NCI-H1092 (cell line): ENCODE measurements at regions not wholly inside any gene's neighbourhood (a gene's known extent, or its start where the extent isn't known, plus 50 kb on each side); places are given as distances from the start of the nearest gene placed in this dataset.

Experiments used
- DNase-seq: peaks from one replicate; lab custom pipeline; 2025; lab: John Stamatoyannopoulos, UW

DNA sequence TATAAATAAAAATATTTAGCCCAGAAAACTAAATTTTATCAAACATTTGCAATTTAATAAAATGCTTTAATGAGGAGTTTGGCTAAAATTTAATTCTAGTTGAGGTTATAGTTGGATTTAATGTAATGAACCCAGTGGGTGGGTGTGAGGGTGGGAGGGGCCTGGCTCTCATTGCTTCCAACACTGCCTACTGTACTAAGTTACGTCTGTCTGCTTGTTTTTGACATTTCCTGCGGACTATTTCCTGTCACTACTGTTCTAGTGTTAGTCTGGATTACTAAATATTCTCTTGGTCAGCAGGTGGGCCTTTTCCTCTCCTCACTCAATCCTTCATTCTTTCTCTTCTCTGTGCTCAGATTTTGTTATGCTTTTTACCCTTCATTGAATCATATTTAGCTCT, 82.5 kb upstream of the MAP3K7 start:
- DNase-seq, result no peak

DNA sequence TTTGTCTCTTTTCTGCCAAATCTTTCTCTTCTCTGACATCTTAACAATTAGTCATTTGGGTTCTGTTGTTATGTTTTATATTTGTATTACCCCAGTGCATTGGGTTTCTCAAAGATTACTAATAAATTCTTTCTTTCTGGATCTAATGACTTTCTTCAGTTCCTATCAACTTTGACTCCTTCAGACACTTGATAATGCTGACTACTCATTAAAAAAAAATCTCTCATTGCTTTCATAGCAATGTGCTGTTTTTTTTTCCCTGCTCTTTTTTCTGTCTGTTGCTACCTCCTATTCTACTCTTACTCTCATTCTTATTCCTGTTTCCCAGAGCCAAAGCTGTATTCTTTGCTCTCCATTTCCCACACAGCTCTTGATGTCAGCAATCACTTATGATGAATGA, 81.3 kb upstream of the MAP3K7 start:
- DNase-seq, result no peak

DNA sequence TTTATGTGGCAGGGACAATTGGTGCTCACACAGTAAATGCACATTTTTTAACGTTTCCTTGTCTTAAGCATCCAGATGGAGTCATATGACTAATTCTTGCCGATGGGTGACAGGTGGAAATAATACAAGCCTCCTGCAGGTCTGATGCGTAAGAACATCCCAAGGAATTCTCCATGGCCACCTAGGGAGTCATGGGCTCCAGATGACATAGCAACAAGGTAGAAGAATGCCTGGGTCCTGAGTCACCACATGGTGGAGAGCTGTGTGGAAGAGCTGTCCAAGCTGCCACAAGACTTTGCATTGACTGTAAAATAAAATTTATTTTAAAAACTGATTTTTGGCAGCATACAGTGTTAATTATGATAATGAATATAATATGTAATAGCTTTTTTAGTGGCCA, 77.0 kb upstream of the MAP3K7 start:
- no peak for DNase-seq

DNA sequence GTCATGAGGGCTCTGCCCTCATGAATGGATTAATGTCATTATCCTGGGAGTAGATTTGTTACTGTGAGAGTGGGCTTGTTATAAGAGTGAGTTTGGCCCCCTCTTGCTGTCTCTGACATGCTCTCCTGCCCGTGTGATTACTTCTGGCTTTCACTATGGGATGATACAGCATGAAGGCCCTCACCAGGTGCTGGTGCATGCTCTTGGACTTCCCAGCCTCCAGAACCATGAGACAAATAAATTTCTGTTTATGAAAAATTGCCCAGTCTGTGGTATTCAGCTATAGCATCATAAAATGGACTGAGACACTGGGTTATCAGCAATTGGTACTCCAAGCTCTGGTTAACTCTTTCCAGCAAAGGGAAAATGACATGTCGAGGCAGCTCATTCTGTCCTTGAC, 76.2 kb upstream of the MAP3K7 start:
- no peak for DNase-seq

DNA sequence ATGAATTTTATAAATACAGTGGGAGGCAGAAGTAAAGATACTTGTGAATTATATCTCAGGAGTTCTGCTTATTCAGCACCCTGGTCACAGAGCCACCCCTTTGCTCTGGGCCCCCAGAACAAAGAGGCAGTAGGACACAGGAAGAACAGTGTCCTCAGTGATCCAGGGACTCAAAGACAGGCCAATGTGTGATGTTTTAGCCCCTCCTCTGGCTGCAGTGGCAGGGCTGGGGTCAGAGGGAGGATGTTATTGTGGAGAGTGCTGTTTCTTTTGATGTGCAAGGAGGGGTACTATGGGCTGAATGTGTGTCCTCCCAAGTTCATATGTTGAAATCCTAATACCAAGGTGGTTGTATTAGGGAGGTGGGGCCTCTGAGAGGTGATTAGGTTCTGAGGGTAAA, 74.1 kb upstream of the MAP3K7 start:
- no peak for DNase-seq

DNA sequence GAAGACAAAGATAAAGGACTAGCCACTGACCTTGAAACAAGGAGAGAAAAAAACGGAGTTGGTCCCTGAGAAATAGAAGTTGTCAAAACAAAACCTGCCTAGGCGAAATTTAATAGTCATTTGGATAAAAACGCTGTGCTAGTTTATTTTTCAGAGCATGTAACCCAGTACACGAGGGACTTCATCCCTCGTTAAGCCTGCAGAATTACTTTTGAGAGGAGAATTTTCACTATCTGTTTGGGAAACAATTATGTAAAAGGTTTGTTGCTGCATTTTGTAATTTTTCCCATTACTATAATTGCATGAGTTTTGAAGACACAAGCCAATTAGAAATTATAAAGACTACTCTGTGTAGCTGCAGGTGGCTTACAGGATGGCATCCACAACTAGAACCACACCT, 71.6 kb upstream of the MAP3K7 start:
- DNase-seq, result no peak

DNA sequence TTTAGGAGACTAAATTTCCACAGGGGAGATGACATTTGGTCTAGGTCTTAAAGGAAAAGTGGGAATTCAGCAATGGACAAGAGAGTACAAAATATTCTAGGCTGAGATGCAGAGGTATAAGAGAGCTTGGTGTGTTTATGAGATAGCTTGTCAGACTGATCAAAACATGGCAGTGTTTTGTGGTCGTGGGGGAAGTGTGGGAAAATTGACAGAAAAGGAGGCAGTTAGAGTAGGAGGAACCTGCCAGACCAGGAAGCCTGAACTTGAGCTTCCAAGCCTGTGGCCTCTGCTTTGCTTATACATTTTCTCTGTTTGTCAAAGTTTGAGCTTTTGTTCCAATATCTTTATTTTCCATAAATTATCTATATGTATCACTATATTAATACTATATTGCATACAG, 69.5 kb upstream of the MAP3K7 start:
- no peak for DNase-seq

DNA sequence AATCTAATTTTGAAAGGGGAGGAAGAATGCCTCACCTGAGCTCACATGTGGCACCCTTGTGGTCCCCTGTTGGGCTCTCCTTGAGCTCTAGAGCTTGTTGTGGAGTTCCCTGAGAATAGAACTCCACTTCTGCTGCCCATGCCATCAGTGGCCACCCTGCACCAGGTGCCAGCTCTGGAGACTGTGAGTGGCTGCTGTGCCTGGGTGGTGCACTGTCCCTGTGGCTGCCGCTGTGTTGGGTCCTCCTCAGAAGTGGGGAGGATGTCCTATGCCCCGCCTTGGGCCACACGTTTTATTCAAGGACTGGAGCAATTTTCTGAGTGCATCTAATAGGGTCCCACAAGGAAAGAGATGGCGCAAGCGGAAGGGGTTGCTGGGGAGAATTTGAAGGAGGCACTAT, 67.9 kb upstream of the MAP3K7 start:
- no peak for DNase-seq

DNA sequence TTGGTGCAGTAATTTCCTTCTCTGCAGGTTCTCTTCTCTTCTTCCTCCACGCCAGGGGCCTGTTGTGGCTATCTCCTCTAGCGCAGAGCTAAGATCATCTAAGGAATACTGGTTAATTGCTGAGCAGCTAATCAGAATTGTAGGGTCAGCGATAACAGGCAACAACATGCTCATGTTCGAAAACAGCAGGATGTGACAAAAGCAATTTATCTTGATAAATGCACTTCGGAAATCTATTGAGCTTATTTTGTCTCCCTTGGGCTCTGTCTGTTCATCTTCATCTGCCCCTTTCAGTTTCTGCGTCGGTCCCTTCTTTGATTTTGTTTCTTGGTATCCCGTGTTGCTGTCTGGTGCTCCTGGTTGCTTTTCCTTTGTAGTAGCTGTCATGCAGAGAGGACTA, 67.3 kb upstream of the MAP3K7 start:
- no peak for DNase-seq

DNA sequence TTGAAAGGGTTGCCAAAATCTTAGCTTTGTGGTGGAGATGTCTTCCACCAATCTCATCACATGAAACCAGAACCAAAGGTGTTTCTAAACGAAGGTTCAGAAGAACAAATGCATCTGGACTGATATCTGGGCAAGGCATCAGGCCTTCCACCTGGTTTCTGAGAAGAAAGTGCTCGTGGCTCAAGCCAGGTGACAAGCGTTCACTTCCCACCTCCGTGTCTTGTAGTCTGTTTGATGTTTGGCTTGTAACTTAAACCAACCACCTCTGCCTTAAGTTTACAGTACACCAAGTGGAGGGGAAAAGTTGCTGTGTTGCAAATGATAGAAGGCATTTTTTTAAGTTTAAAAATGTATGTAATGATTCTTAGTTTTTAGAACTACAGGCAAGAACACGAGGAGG, 66.9 kb upstream of the MAP3K7 start:
- DNase-seq, result no peak

DNA sequence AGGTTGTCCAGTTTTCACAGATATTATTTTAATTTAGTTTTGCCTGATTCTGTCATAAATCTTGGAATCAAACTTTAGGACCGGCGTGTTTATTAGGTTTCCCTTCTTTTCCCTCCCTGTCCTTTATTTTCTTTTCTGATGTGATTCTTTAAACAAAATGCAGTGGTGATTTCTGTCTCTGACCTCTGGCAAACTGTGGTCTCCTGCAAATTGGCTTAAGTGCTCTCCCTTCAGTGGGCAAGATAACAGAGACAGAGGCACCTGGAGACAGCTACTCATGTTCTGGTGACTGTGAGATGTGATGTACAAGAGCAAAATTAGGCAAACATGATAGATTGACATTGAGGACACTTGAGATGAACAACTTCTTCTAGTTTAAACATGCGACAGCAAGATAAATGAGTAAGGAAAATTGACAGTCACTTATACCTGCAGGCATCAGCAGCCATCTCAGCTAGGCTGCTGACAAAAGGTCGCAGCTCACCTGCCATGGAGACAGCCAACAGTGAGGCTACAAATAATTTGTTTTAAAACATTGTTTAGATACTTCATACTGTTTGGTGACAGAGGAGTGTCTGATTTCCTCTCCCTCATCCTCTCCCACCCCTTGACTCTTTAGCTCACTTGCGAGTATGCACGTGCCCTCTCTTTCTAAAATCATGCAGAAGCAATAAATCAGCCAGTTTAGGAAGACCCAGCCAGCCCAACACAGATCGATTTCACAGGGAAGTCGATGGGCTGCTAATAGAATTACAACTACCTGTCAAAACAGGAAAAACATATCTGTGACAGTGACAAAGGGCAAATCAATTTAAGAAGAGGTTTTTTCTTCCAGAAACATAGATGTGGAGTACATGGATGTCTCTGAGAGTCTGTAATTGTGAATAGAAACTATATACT, 63.4 kb upstream of the MAP3K7 start:
- no peak for DNase-seq

DNA sequence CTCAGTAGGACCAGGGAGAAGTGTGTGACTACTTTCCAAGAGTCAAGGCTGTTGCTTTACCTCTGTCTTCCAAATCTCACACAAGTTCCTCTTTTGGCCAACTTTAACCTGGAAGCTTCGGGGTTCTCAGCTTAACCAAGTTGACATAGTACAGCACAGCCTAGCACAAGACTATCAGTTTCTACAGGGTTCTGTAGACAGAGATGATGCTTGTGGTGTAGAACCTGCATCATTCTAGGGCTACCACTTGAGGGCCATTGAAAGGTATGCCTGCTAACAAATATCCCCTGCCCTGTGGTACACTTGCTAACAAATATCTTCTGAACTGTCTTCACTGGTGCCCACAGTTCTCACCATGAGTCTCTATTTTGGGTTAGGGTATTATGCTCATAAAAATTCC, 62.0 kb upstream of the MAP3K7 start:
- no peak for DNase-seq

DNA sequence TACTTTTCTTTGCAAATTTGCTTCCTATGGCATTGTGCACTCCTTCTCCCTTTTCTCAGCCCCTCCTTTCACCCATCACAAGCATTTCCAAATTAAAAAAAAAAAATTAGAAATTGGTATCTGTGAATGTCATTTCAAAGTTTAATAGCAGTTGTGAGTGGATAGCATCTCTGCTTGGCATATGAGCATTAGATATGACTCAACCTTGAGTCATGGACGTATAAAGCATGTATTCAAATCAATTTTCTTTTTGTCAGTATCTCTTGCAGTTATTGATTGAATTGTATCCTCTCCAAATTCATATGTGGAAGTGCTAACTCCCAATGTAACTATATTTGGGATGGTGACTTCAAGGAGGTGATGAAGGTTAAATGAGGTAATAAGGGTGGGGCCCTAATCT, 60.1 kb upstream of the MAP3K7 start:
- no peak for DNase-seq

DNA sequence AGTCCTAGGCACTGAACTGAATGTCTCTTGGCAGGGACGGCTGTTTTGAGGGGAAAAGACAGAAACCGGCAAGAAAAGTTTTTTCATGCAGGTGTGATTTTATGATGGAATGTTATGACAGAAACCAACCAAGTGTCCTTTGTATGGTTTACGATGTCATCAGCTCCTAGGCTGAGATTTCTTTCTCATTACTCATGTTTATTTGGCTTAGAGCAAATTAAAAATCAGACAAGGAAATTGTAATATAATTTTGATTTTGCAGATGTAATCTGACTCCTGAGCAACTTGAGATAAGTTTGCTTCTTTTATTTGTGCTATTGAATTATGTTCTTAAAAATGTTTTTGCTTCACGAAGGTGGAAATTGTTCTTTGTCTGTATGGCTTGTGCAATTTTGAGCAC, 58.8 kb upstream of the MAP3K7 start:
- DNase-seq, result no peak

DNA sequence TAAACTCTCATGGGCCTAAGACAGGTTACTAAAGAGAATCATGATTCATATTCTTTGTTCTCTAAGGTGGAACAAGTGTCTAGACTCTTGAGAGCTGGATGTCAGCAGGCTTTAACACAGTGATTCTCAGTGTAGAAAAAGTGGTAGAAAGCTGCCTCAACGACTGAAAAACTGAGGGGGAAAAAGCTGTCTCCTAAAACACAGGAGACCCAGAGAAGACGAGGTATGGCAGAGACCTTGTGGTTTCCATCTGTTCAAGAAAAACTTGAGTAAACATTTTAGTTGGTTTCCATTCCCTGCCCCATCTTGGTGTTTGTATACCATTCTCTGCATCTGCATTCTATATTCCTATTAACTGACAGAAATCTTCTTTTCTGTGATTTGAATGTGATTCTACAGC, 57.6 kb upstream of the MAP3K7 start:
- no peak for DNase-seq

DNA sequence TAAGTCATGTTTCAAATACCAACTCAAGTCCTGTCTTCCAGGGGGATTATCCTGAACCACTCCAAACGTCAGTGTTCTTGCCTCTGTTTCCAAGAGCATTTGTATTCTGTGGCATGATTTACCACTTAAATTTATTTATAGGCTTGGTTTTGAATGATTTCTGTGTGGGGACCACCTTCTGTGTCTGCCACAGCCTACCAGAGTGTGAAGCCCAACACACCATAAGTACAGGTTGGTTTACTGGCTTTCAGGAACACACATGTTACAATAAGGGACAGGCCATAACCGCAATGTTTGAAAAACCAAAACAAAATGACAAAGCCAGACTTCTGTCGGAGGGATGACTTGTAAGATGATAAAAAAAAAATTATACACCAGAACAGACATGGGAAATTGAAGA, 56.5 kb upstream of the MAP3K7 start:
- DNase-seq, result no peak

DNA sequence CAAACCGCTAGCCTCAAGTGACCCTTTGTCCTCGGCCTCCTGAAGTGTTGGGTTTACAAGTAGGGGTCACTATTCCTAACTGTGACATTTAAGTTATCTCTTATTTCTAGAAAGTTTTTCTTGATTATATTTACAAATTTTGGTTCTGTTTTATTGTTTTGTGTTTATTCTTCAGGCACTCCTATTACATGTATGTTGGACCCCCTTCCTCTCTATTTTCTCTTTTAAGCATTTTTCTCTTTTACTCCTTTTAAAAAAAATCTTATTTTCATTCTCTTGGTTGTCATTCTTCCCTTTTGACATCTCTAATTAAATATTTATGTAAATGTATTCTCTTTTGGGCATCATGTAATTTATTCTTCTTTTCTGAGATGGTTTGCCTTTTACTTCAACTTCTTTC, 50.4 kb upstream of the MAP3K7 start:
- DNase-seq, result no peak
